ENCODE measurements at regions not wholly inside any gene's neighbourhood (a gene's known extent, or its start where the extent isn't known, plus 50 kb on each side); places are given as distances from the start of the nearest gene placed in this dataset.

DNA sequence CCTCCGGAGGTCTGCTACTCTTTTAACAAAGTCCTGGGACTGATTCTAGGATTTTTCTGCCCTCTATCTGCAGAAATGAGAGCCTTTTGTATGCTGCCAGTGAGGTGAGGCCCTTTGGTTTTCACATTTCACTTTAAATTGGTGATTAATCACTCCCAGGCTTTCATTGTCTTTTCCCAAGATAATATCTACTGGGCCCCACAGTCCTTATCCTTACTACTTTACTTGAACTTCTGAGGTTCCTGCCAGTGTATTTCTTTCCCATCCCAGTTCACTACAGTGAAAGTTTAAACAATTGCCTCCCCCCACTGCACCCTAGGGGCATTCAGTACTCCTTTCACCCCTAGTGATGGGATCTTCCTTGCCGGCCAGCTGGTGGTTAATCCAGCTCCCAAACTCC is 127.4 kb upstream of the INHBA start:
- DNase-seq (no peak), ATAC-seq (no peak)
- Mint-ChIP-seq H3K4me1 (ENCODE audit: low read depth) (peaks cover 1% of the 10 kb centered on the region), H3K9me3 (peaks cover 9% of the 10 kb centered on the region), H3K27me3 (ENCODE audit: low read depth) (no peaks in the 10 kb centered on the region), H3K36me3 (ENCODE audit: insufficient read depth) (no peaks in the 10 kb centered on the region), H3K4me3 (no peak overlapping the region)

DNA sequence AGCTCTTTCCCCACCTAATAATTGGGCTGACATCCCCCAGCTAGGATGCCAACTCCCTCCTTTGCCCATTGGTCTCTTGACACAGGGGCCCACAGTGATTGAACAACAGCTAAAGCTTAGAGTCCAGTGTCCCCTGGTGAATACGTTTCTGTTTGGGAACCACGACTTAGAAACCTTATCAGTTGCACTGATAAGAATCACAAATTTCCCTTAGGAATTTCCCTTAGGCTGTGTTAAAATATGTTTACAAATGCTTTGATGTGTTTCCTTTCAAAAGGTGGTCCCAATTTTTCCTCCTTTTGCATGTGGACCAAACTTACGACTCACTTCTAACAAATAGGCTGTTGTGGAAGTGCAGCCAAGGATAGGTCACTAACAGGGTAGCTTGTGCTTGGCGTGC is 126.0 kb upstream of the INHBA start:
- DNase-seq (no peak), ATAC-seq (no peak)
- H3K27me3 Mint-ChIP-seq (ENCODE audit: low read depth) = no peaks in the 10 kb centered on the region
- peaks cover 1% of the 10 kb centered on the region for H3K4me1 Mint-ChIP-seq (ENCODE audit: low read depth)
- no peak overlapping the region for H3K4me3 Mint-ChIP-seq
- H3K36me3 Mint-ChIP-seq (ENCODE audit: insufficient read depth) = no peaks in the 10 kb centered on the region
- H3K9me3 Mint-ChIP-seq = peaks cover 9% of the 10 kb centered on the region

GRCh38 chr7:41826641-41827040 is 123.8 kb upstream of the INHBA start:
- H3K36me3 Mint-ChIP-seq (ENCODE audit: insufficient read depth) = no peaks in the 10 kb centered on the region
- peaks cover 4% of the 10 kb centered on the region for H3K9me3 Mint-ChIP-seq
- DNase-seq (no peak), ATAC-seq (no peak)
- H3K4me3 Mint-ChIP-seq = no peak overlapping the region
- H3K4me1 Mint-ChIP-seq (ENCODE audit: low read depth) = no peaks in the 10 kb centered on the region
- no peaks in the 10 kb centered on the region for H3K27me3 Mint-ChIP-seq (ENCODE audit: low read depth)

- no peaks in the 10 kb centered on the region for H3K9me3 Mint-ChIP-seq
- DNase-seq (no peak), ATAC-seq (no peak)
- H3K36me3 Mint-ChIP-seq (ENCODE audit: insufficient read depth) = no peaks in the 10 kb centered on the region
- H3K4me3 Mint-ChIP-seq = no peak overlapping the region
- H3K4me1 Mint-ChIP-seq (ENCODE audit: low read depth) = no peaks in the 10 kb centered on the region
- H3K27me3 Mint-ChIP-seq (ENCODE audit: low read depth) = no peaks in the 10 kb centered on the region
Measured at GRCh38 chr7:41825927-41826480, 123.1 kb upstream of the INHBA start.

DNA sequence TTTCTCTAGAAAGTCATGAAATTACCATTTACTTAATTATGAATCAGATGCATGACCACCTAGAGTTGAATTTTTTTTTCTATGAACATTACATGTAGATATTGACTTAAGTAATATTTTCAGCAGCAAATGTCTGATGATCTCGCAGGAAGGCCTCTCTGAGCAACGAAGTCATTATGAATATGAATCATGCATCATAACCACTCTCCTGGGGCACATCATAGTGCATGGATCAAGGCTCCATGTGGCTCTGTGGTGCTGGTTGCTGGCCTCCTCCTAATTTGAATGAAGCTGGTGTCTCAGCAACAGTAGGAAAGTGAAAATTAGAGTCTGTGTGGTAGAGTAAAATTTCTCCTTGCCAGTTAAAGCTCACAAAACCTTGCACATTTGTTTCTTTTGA is 121.4 kb upstream of the INHBA start:
- H3K36me3 Mint-ChIP-seq (ENCODE audit: insufficient read depth) = no peaks in the 10 kb centered on the region
- no peaks in the 10 kb centered on the region for H3K27me3 Mint-ChIP-seq (ENCODE audit: low read depth)
- no peaks in the 10 kb centered on the region for H3K9me3 Mint-ChIP-seq
- no peak for DNase-seq
- no peaks in the 10 kb centered on the region for H3K4me1 Mint-ChIP-seq (ENCODE audit: low read depth)
- peak in 1 of 2 donors; percentile 79 for ATAC-seq
- no peak overlapping the region for H3K4me3 Mint-ChIP-seq

- H3K4me3 Mint-ChIP-seq = no peak overlapping the region
- no peaks in the 10 kb centered on the region for H3K36me3 Mint-ChIP-seq (ENCODE audit: insufficient read depth)
- DNase-seq (no peak), ATAC-seq (no peak)
- H3K27me3 Mint-ChIP-seq (ENCODE audit: low read depth) = no peaks in the 10 kb centered on the region
- H3K4me1 Mint-ChIP-seq (ENCODE audit: low read depth) = no peaks in the 10 kb centered on the region
- no peaks in the 10 kb centered on the region for H3K9me3 Mint-ChIP-seq
Measured at GRCh38 chr7:41822259-41822817, 119.4 kb upstream of the INHBA start.

DNA sequence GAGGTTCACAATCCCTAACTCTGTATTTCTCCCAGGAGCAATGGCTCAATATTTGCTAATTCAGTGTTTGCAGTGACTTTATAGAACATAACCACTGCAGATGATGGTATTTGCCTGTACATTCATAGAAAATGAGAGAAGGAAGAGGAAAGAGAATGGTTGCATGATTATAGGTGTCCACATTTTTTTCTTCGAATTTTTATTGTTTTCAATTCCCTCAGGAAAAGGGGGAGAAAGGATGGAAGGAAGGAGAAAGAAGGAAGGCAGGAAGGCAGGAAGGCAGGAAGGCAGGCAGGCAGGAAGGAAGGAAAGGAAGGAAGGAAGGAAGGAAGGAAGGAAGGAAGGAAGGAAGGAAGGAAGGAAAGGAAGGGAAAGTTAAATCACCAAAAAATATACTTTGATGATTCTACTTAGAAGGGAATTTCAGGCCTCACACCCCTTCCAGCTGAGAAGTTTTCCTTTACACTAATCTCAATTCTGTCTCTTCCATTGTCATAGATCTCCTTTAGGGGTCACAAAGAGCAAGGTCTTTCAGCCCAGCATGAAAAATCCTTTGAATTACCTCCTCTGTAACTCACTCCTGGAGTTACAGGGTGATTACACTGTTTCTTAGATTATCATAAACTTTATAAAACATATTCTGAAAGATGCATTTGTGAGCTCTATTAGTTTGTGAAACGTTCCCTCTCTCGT is 118.8 kb upstream of the INHBA start:
- ATAC-seq (no peak), DNase-seq (no peak)
- H3K27me3 Mint-ChIP-seq (ENCODE audit: low read depth) = no peaks in the 10 kb centered on the region
- H3K9me3 Mint-ChIP-seq = no peaks in the 10 kb centered on the region
- no peak overlapping the region for H3K4me3 Mint-ChIP-seq
- no peaks in the 10 kb centered on the region for H3K36me3 Mint-ChIP-seq (ENCODE audit: insufficient read depth)
- H3K4me1 Mint-ChIP-seq (ENCODE audit: low read depth) = no peaks in the 10 kb centered on the region

DNA sequence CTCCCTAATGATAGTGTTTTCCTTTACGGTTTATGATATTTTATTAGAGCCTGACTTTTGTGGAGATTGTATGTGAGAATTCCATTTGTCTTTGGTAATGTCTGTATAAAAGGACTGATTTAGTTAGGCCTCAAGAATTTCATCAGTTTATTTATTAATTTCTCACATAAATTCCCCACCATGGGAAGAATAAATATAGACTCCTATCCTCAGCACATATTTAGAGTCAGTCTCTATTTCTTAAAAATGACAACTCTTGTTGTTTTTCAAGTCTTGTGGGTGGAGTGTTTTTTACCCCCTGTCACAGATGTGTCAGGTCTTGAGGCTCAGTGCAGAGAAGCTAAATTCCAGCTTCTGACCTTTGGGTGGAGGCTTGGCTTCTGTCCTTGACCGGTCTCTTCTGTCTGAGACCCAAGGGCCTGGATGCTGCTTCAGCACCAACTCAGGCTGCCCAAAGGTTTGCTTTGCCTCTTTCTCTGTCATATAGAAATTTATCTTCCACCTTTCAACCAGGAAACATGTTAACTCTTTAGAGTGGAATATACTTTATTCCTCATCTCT is 117.3 kb upstream of the INHBA start:
- H3K4me3 Mint-ChIP-seq = no peak overlapping the region
- H3K36me3 Mint-ChIP-seq (ENCODE audit: insufficient read depth) = no peaks in the 10 kb centered on the region
- no peaks in the 10 kb centered on the region for H3K27me3 Mint-ChIP-seq (ENCODE audit: low read depth)
- peaks cover 4% of the 10 kb centered on the region for H3K4me1 Mint-ChIP-seq (ENCODE audit: low read depth)
- ATAC-seq (no peak), DNase-seq (no peak)
- no peaks in the 10 kb centered on the region for H3K9me3 Mint-ChIP-seq

DNA sequence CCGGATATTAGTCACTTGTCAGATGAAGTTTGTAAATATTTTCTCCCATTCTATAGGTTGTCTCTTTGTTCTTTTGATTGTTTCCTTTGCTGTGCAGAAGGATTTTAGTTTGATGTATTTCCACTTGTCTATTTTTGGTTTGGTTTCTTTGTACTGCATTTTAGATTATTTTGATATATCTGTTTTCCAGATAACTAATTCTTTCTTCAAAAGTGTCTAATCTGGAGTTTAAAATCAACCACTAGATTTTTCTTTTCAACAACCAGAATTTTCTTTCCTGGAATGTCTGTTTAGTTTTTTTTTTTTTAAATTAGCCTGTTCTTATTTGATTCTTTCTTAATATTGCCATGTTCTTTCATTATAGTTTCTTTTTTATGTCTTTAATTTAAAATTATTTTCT is 116.8 kb upstream of the INHBA start:
- H3K4me1 Mint-ChIP-seq (ENCODE audit: low read depth) = peaks cover 4% of the 10 kb centered on the region
- H3K9me3 Mint-ChIP-seq = no peaks in the 10 kb centered on the region
- H3K36me3 Mint-ChIP-seq (ENCODE audit: insufficient read depth) = no peaks in the 10 kb centered on the region
- no peaks in the 10 kb centered on the region for H3K27me3 Mint-ChIP-seq (ENCODE audit: low read depth)
- no peak for ATAC-seq
- H3K4me3 Mint-ChIP-seq = no peak overlapping the region
- DNase-seq = no peak

DNA sequence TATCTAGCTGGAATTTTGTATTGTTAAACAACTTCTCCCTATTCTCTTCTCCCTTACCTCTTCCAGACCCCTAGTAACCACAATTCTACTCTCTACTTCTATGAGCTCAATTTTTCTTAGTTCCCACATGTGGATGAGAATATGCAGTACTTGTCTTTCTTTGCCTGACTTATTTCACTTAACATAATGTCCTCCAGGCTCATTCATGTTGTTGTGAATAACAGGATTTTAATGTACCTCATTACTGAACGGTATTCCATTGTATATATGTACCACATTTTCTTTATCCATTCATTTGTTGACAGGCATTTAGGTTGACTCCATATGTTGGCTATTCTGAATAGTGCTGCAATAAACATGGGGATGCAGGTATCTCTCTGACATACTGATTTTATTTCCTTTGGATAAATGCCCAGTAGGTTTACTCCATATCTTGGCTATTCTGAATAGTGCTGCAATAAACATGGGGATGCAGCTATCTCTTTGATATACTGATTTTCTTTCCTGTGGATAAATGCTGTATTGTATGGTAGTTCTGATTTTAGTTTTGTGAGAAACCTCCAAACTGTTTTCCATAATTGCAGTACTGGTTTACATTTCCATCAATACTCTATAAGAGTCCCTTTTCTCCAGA is 116.0 kb upstream of the INHBA start:
- no peaks in the 10 kb centered on the region for H3K36me3 Mint-ChIP-seq (ENCODE audit: insufficient read depth)
- no peaks in the 10 kb centered on the region for H3K9me3 Mint-ChIP-seq
- peaks cover 4% of the 10 kb centered on the region for H3K4me1 Mint-ChIP-seq (ENCODE audit: low read depth)
- DNase-seq (no peak), ATAC-seq (no peak)
- H3K27me3 Mint-ChIP-seq (ENCODE audit: low read depth) = no peaks in the 10 kb centered on the region
- H3K4me3 Mint-ChIP-seq = no peak overlapping the region

DNA sequence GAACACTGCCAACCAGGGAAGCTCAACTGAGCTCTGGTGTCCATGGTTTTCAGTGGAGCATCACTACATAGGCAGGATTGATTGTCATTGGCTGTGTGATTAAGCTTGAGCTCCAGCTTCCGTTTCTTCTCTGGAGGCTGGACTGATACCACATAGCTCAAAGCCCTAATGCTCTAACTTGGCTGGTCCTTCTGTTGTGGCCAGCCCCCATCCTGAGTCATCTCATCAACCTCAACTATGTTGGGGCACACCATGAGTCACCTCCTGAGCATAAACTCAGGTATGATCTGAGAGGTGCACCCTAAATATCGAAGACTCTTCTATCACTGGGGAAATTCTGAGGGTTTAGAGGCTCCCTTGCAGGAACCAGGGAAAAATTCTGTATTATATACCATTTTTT is 114.5 kb upstream of the INHBA start:
- DNase-seq (peak; percentile 5), ATAC-seq (peak; percentile 58 to 62)
- Mint-ChIP-seq H3K4me3 (no peak overlapping the region), H3K36me3 (ENCODE audit: insufficient read depth) (no peaks in the 10 kb centered on the region), H3K4me1 (ENCODE audit: low read depth) (peaks cover 4% of the 10 kb centered on the region), H3K27me3 (ENCODE audit: low read depth) (no peaks in the 10 kb centered on the region), H3K9me3 (no peaks in the 10 kb centered on the region)

DNA sequence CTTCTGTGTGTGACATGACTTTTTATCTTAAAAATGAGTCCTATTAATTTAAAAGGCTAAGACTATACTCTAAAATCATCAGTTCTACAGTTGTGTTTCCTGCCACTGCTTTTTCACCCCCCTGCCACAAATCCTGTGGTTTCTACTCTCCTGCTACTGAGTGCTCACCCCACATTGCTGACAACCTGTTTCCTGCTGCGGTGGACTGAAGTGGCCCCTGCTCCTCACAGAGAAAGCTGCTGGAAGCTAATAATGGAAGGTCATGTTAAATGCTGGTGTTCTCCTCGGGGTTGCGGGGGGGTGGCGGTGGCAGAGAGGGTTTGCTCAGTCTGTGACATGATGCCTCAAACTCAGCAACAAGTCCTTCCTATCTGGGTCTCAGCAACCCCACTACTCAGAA is 113.2 kb upstream of the INHBA start:
- no peak for DNase-seq
- Mint-ChIP-seq H3K4me3 (no peak overlapping the region), H3K4me1 (ENCODE audit: low read depth) (peaks cover 4% of the 10 kb centered on the region), H3K36me3 (ENCODE audit: insufficient read depth) (no peaks in the 10 kb centered on the region), H3K27me3 (ENCODE audit: low read depth) (no peaks in the 10 kb centered on the region), H3K9me3 (no peaks in the 10 kb centered on the region)
- no peak for ATAC-seq

- no peaks in the 10 kb centered on the region for H3K27me3 Mint-ChIP-seq (ENCODE audit: low read depth)
- ATAC-seq = no peak
Measured at GRCh38 chr7:41814888-41815287, 112.0 kb upstream of the INHBA start.

GRCh38 chr7:41813286-41813685 is 110.4 kb upstream of the INHBA start:
- peaks cover 4% of the 10 kb centered on the region for H3K4me1 Mint-ChIP-seq (ENCODE audit: low read depth)
- peaks cover 7% of the 10 kb centered on the region for H3K9me3 Mint-ChIP-seq
- H3K36me3 Mint-ChIP-seq (ENCODE audit: insufficient read depth) = no peaks in the 10 kb centered on the region
- no peak for DNase-seq
- no peak overlapping the region for H3K4me3 Mint-ChIP-seq
- H3K27me3 Mint-ChIP-seq (ENCODE audit: low read depth) = no peaks in the 10 kb centered on the region
- ATAC-seq = no peak

More at GRCh38 chr7:41814888-41815287, 112.0 kb upstream of the INHBA start:
- no peak overlapping the region for H3K4me3 Mint-ChIP-seq
- peaks cover 4% of the 10 kb centered on the region for H3K4me1 Mint-ChIP-seq (ENCODE audit: low read depth)
- H3K36me3 Mint-ChIP-seq (ENCODE audit: insufficient read depth) = no peaks in the 10 kb centered on the region
- DNase-seq = no peak
- peaks cover 3% of the 10 kb centered on the region for H3K9me3 Mint-ChIP-seq

DNA sequence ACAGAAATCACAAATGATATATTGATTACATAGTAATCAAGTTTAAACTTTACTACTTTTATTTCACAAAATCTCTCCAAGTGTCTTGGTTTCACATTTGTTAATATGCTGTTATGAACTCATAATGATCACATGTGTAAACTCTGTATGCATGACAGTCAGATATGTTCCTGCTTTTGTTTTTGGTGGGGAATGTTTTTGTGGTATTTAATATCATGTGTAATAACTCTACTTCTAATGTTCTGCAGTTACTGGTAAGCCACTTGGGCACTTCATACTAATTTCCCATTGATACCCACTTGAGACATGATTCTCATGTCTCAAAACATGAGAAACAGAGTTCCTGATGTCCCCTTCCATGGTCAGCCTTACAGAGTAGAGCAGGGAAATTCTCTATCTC is 109.1 kb upstream of the INHBA start:
- Mint-ChIP-seq H3K4me1 (ENCODE audit: low read depth) (peaks cover 4% of the 10 kb centered on the region), H3K27me3 (ENCODE audit: low read depth) (no peaks in the 10 kb centered on the region), H3K4me3 (no peak overlapping the region), H3K36me3 (ENCODE audit: insufficient read depth) (no peaks in the 10 kb centered on the region), H3K9me3 (peaks cover 7% of the 10 kb centered on the region)
- ATAC-seq (no peak), DNase-seq (no peak)

All from activated T-cell treated with anti-CD3 and anti-CD28 coated beads, Interleukin-2, amount 50 U/mL, for 4 hours (primary cell).